HCT116 (cell line): ENCODE measurements at regions not wholly inside any gene's neighbourhood (a gene's known extent, or its start where the extent isn't known, plus 50 kb on each side); places are given as distances from the start of the nearest gene placed in this dataset.

Experiments used
- ATAC-seq: fragments of 200-7000 bp; cut with Tn5 transposase; 2 replicates; pipeline ENCODE4 v1.9.1; 2020; ENCODE audit warnings: mild to moderate bottlenecking, moderate library complexity
- BruUV-seq: library from RNA; stranded (reverse); fragments of 400-500 nt; replicated peaks from 2 replicates; lab custom pipeline; 2021; lab: Mats Ljungman, UMichigan
- CTCF ChIA-PET: fragments of 300-600 bp; sonication (Branson Sonifier 250); formaldehyde crosslinking; loops from one replicate; lab custom pipeline; 2021; ENCODE audit warnings: antibody characterized with exemption; lab: Charles Lee
- POLR2A ChIA-PET: fragments of 300-600, 350-600 bp; sonication (Branson Sonifier 250); formaldehyde crosslinking; loops from one replicate; lab custom pipeline; 2021; ENCODE audit warnings: antibody characterized with exemption; lab: Charles Lee
- RAD21 ChIA-PET, 2 experiments: fragments of 300-600 bp; sonication (Branson Sonifier 250); formaldehyde crosslinking; loops; one replicate each; lab custom pipeline; 2023; ENCODE audit warnings: low total read pairs in 2 of 2; ENCODE audit not compliant: uncharacterized antibody in 2 of 2, unreplicated experiment in 2 of 2, low non-redundant PET in 1 of 2; lab: Charles Lee
- DNase-seq: peaks from one replicate; pipeline ENCODE4 v3.0.0-alpha.2; 2010; ENCODE audit warnings: low read depth, low spot score
- H2AFZ ChIP-seq: fragments of 200-600 bp; shearing (Covaris generic), sonication (generic); 2 replicates; pipeline ENCODE4 v1.6.1; 2017; ENCODE audit warnings: low read depth, mixed run types, mixed read lengths, antibody characterized with exemption, low read length; ENCODE audit not compliant: poor library complexity, severe bottlenecking
- H3K27ac ChIP-seq: 2 replicates; pipeline ENCODE4 v1.5.1; 2012; ENCODE audit warnings: low read depth, low read length
- H3K27me3 ChIP-seq: fragments of 200-600 bp; sonication (generic); 2 replicates; pipeline ENCODE4 v1.6.1; 2016; ENCODE audit warnings: mixed run types, low read length, mixed read lengths; ENCODE audit not compliant: insufficient read depth
- H3K36me3 ChIP-seq, 2 experiments: fragments of 200-500 bp in 1 of 2; fragments of 200-600 bp in 1 of 2; sonication (Bioruptor generic) in 1 of 2; sonication (generic) in 1 of 2; 2 replicates each; pipeline versions ENCODE4 v1.5.1 to v1.6.1; 2014 to 2016; ENCODE audit warnings: low read length in 2 of 2, inconsistent platforms in 1 of 2, mixed read lengths in 1 of 2, mixed run types in 1 of 2; ENCODE audit not compliant: insufficient read depth in 2 of 2, control insufficient read depth in 1 of 2
- H3K4me1 ChIP-seq, 2 experiments: fragments of 200-600 bp in 1 of 2; sonication (generic) in 1 of 2; 2 replicates each; pipeline versions ENCODE4 v1.5.1 to v1.6.1; 2012 to 2017; ENCODE audit warnings: low read length in 2 of 2, inconsistent platforms in 1 of 2, mild to moderate bottlenecking in 1 of 2, mixed read lengths in 1 of 2, mixed run types in 1 of 2, moderate library complexity in 1 of 2; ENCODE audit not compliant: insufficient read depth in 2 of 2, control insufficient read depth in 1 of 2
- H3K4me2 ChIP-seq: fragments of 200-600 bp; sonication (generic); 2 replicates; pipeline ENCODE4 v1.6.1; 2017; ENCODE audit warnings: mixed run types, low read length, mixed read lengths
- H3K4me3 ChIP-seq, 2 experiments: fragments of 200-600 bp in 1 of 2; sonication (generic) in 1 of 2; replicated peaks in 1 of 2; 2 replicates each; pipeline ENCODE4 v1.5.1; 2011 to 2016; ENCODE audit warnings: low read length in 2 of 2, control low read depth in 1 of 2, low read depth in 1 of 2, mild to moderate bottlenecking in 1 of 2, mixed read lengths in 1 of 2, mixed run types in 1 of 2
- H3K79me2 ChIP-seq: fragments of 200-600 bp; sonication (generic); 2 replicates; pipeline ENCODE4 v1.6.1; 2017; ENCODE audit warnings: mild to moderate bottlenecking, mixed run types, low read length, moderate library complexity, mixed read lengths; ENCODE audit not compliant: insufficient read depth
- H3K9ac ChIP-seq: fragments of 200-600 bp; sonication (generic); 2 replicates; pipeline ENCODE4 v1.6.1; 2016; ENCODE audit warnings: low read length, mixed read lengths
- H3K9me2 ChIP-seq: fragments of 200-600 bp; sonication (generic), shearing (Covaris generic); 2 replicates; pipeline ENCODE4 v1.6.1; 2017; ENCODE audit warnings: mixed run types, mild to moderate bottlenecking, moderate library complexity; ENCODE audit not compliant: insufficient read depth
- H3K9me3 ChIP-seq, 2 experiments: fragments of 200-500 bp in 1 of 2; fragments of 200-600 bp in 1 of 2; sonication (Bioruptor generic) in 1 of 2; sonication (generic) in 1 of 2; 2 replicates each; pipeline ENCODE4 v1.6.1; 2014 to 2017; ENCODE audit warnings: low read length in 2 of 2, mixed read lengths in 2 of 2, inconsistent platforms in 1 of 2, low read depth in 1 of 2, mild to moderate bottlenecking in 1 of 2, mixed run types in 1 of 2, moderate library complexity in 1 of 2; ENCODE audit not compliant: control insufficient read depth in 1 of 2, insufficient read depth in 1 of 2
- H4K20me1 ChIP-seq: fragments of 200-600 bp; sonication (generic), shearing (Covaris generic); 2 replicates; pipeline ENCODE4 v1.6.1; 2017; ENCODE audit warnings: mixed run types, mild to moderate bottlenecking, moderate library complexity; ENCODE audit not compliant: insufficient read depth
- CBX3 ChIP-seq: IDR thresholded peaks from 2 replicates; pipeline ENCODE4 v1.6.1; 2012; ENCODE audit warnings: low read depth
- CTCF ChIP-seq, 3 experiments: fragments of 200-600 bp in 1 of 3; sonication (generic) in 1 of 3; IDR thresholded peaks in 2 of 3; conservative IDR thresholded peaks in 1 of 3; 2 replicates each; pipeline ENCODE4 v1.5.1; 2012 to 2017; ENCODE audit warnings: low read depth in 2 of 3, low read length in 2 of 3, antibody characterized with exemption in 1 of 3, borderline replicate concordance in 1 of 3, control low read depth in 1 of 3, mild to moderate bottlenecking in 1 of 3, mixed read lengths in 1 of 3, mixed run types in 1 of 3, moderate library complexity in 1 of 3; ENCODE audit not compliant: insufficient read depth in 1 of 3
- EGR1 ChIP-seq: IDR thresholded peaks from 2 replicates; pipeline ENCODE4 v1.6.1; 2012; ENCODE audit warnings: low read depth
- ELF1 ChIP-seq: IDR thresholded peaks from 2 replicates; pipeline ENCODE4 v1.6.1; 2012; ENCODE audit warnings: low read depth, borderline replicate concordance
- EZH2 ChIP-seq: fragments of 200-600 bp; sonication (generic); IDR thresholded peaks from 2 replicates; pipeline ENCODE4 v1.6.1; 2017; ENCODE audit warnings: antibody characterized with exemption, mixed run types
- EZH2phosphoT487 ChIP-seq: fragments of 200-600 bp; IDR thresholded peaks from 2 replicates; pipeline ENCODE4 v1.6.1; 2018; ENCODE audit warnings: antibody characterized with exemption, borderline replicate concordance
- JUND ChIP-seq: IDR thresholded peaks from 2 replicates; pipeline ENCODE4 v1.6.1; 2012
- MAX ChIP-seq: IDR thresholded peaks from 2 replicates; pipeline ENCODE4 v1.6.1; 2012
- POLR2A ChIP-seq: IDR thresholded peaks from 2 replicates; pipeline ENCODE4 v1.7.0; 2011; ENCODE audit warnings: borderline replicate concordance; ENCODE audit not compliant: insufficient read depth, insufficient read length; ENCODE audit errors: extremely low read depth
- RAD21 ChIP-seq: IDR thresholded peaks from 2 replicates; pipeline ENCODE4 v1.6.1; 2012; ENCODE audit warnings: low read depth, mild to moderate bottlenecking
- REST ChIP-seq: IDR thresholded peaks from 2 replicates; pipeline ENCODE4 v1.6.1; 2012; ENCODE audit warnings: low read depth
- SRF ChIP-seq: IDR thresholded peaks from 2 replicates; pipeline ENCODE4 v1.6.1; 2012; ENCODE audit warnings: low read depth
- ZBTB33 ChIP-seq: IDR thresholded peaks from 2 replicates; pipeline ENCODE4 v1.6.1; 2011; ENCODE audit warnings: mild to moderate bottlenecking, low read length, moderate library complexity; ENCODE audit not compliant: insufficient replicate concordance; ENCODE audit errors: extremely low read depth
- intact Hi-C: fragments of 100-400 bp; cut with micrococcal nuclease; formaldehyde crosslinking; loops from 2 replicates; pipeline ENCODE4 v1.10.0; 2022

GRCh38 chr7:69176841-69177240 is 421.4 kb upstream of the AUTS2 start:
- H3K4me1 ChIP-seq: no peaks in the 10 kb centered on the region
- no peak for DNase-seq
- ChIA-PET CTCF (no interaction called here), RAD21 (no interaction called here)
- H3K27me3 ChIP-seq: no peaks in the 10 kb centered on the region
- no peak overlapping the region for H3K9ac ChIP-seq
- H3K9me3 ChIP-seq: peaks cover 0 to 17% of the 10 kb centered on the region in 2 experiments; a peak in 2 of 4 replicates
- H3K4me2 ChIP-seq: no peak overlapping the region
- no peaks in the 10 kb centered on the region for H3K9me2 ChIP-seq
- no peak overlapping the region for H3K27ac ChIP-seq
- no peak for TF ChIP-seq EZH2
- no peak for TF ChIP-seq CTCF (IDR thresholded peaks at IDR 0.05 in 2 of 3, conservative IDR thresholded peaks at IDR 0.05 in 1 of 3; ENCODE audit: borderline replicate concordance in 1 of 3, insufficient read depth in 1 of 3, low read depth in 2 of 3, low read length in 2 of 3)
- TF ChIP-seq RAD21: no peak
- no peak for TF ChIP-seq EZH2phosphoT487
- TF ChIP-seq JUND: no peak
- TF ChIP-seq ELF1: no peak
- no peak for TF ChIP-seq CBX3
- TF ChIP-seq, all 23 proteins: peak for 0
- Histone ChIP-seq H3K4me3 (no peak overlapping the region), H2AFZ (no peak overlapping the region), H4K20me1 (no peaks in the 10 kb centered on the region), H3K36me3 (no peaks in the 10 kb centered on the region), H3K79me2 (no peaks in the 10 kb centered on the region)
- no TSS peak for BruUV-seq
- intact Hi-C loops: no loop called here
- POLR2A ChIA-PET: no interaction called here
- no peak for ATAC-seq

GRCh38 chr7:69177461-69177861 is 420.8 kb upstream of the AUTS2 start:
- intact Hi-C loops: no loop called here
- Histone ChIP-seq H4K20me1 (no peaks in the 10 kb centered on the region), H2AFZ (no peak overlapping the region)
- TF ChIP-seq POLR2A (no peak), MAX (no peak), EZH2 (no peak), REST (no peak), SRF (no peak), EGR1 (no peak), ZBTB33 (no peak)
- TF ChIP-seq, all 23 proteins: peak for 0
- Histone ChIP-seq H3K9me3 (peaks cover 0 to 17% of the 10 kb centered on the region in 2 experiments; a peak in 2 of 4 replicates), H3K27me3 (no peaks in the 10 kb centered on the region), H3K9me2 (no peaks in the 10 kb centered on the region), H3K4me1 (no peaks in the 10 kb centered on the region), H3K79me2 (no peaks in the 10 kb centered on the region), H3K36me3 (no peaks in the 10 kb centered on the region), H3K4me2 (no peak overlapping the region), H3K4me3 (no peak overlapping the region), H3K27ac (no peak overlapping the region), H3K9ac (no peak overlapping the region)
- no TSS peak for BruUV-seq
- ChIA-PET CTCF (no interaction called here), RAD21 (no interaction called here), POLR2A (no interaction called here)
- ATAC-seq (no peak), DNase-seq (no peak)
